Activated naive CD8-positive, alpha-beta T cell treated with anti-CD3 and anti-CD28 coated beads for 36 hours (primary cell): ENCODE measurements at regions not wholly inside any gene's neighbourhood (a gene's known extent, or its start where the extent isn't known, plus 50 kb on each side); places are given as distances from the start of the nearest gene placed in this dataset.

Source experiments
- DNase-seq: peaks from one replicate; pipeline ENCODE4 v3.0.0; 2021
- H3K27ac Mint-ChIP-seq: one replicate; pipeline ENCODE4 v1.8.0; 2022; ENCODE audit warnings: mild to moderate bottlenecking, moderate library complexity, mixed read lengths
- H3K27me3 Mint-ChIP-seq: one replicate; pipeline ENCODE4 v1.8.0; 2022; ENCODE audit warnings: mild to moderate bottlenecking, mixed read lengths
- H3K36me3 Mint-ChIP-seq: one replicate; pipeline ENCODE4 v1.8.0; 2021; ENCODE audit warnings: mild to moderate bottlenecking, mixed read lengths
- H3K4me1 Mint-ChIP-seq: one replicate; pipeline ENCODE4 v1.8.0; 2021; ENCODE audit warnings: mixed read lengths
- H3K4me3 Mint-ChIP-seq: one replicate; pipeline ENCODE4 v1.8.0; 2022; ENCODE audit warnings: mild to moderate bottlenecking, moderate library complexity, mixed read lengths
- H3K9me3 Mint-ChIP-seq: one replicate; pipeline ENCODE4 v1.8.0; 2022; ENCODE audit warnings: mixed read lengths

- no peaks in the 10 kb centered on the region for H3K4me1 Mint-ChIP-seq
- peaks cover 3% of the 10 kb centered on the region for H3K9me3 Mint-ChIP-seq
- H3K27ac Mint-ChIP-seq = no peak overlapping the region
- H3K27me3 Mint-ChIP-seq = peaks cover 5% of the 10 kb centered on the region
- H3K4me3 Mint-ChIP-seq = no peak overlapping the region
- no peak for DNase-seq
- no peaks in the 10 kb centered on the region for H3K36me3 Mint-ChIP-seq
Observed at GRCh38 chr7:108824840-108825580, 255.3 kb downstream of the DNAJB9 start.

DNA sequence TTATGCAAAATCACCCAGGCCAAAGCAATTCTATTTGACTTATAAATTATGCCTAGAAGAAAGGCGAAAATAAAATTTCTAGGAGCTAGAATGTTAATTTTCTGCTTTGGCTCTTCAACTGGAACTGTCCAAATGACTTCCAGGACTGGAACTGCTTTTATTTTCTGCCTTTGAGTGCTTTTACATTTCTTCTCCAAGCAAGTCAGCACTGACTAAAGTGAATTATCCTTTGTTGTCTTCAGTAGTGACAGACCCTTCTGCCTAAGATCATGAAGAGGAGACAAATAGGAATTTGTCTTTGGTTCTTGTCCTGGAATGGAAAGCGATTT lies 255.9 kb downstream of the DNAJB9 start:
- Mint-ChIP-seq H3K4me3 (no peak overlapping the region), H3K36me3 (no peaks in the 10 kb centered on the region), H3K27ac (no peak overlapping the region), H3K4me1 (no peaks in the 10 kb centered on the region), H3K27me3 (peaks cover 5% of the 10 kb centered on the region), H3K9me3 (peaks cover 3% of the 10 kb centered on the region)
- DNase-seq = no peak

- Mint-ChIP-seq H3K36me3 (no peaks in the 10 kb centered on the region), H3K4me3 (no peak overlapping the region), H3K4me1 (no peaks in the 10 kb centered on the region), H3K27ac (no peak overlapping the region), H3K27me3 (no peaks in the 10 kb centered on the region), H3K9me3 (peaks cover 10% of the 10 kb centered on the region)
- no peak for DNase-seq
Observed at GRCh38 chr7:108836256-108836655, 266.6 kb downstream of the DNAJB9 start.

DNA sequence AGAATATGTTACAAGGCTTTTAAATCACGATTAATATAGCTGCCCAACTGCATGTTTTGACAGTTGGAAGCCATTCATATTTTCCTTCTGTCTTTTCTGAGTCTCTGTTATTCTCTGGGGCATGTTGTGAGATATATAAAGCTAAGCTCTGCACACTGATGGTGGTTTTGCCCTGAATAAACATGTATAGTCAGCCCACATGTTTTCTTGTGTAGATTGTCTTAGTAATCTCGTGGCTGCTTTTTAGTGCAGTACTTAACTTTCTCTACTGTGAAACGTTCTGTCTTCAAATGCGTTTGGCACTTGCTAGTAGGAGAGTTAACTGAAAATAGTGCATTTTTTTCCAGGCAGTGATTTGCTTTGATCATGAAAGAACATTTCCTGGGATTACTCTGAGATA lies 268.5 kb downstream of the DNAJB9 start:
- no peaks in the 10 kb centered on the region for H3K4me1 Mint-ChIP-seq
- no peaks in the 10 kb centered on the region for H3K27me3 Mint-ChIP-seq
- H3K9me3 Mint-ChIP-seq = peaks cover 8% of the 10 kb centered on the region
- DNase-seq = no peak
- no peaks in the 10 kb centered on the region for H3K36me3 Mint-ChIP-seq
- H3K27ac Mint-ChIP-seq = no peak overlapping the region
- H3K4me3 Mint-ChIP-seq = no peak overlapping the region

DNA sequence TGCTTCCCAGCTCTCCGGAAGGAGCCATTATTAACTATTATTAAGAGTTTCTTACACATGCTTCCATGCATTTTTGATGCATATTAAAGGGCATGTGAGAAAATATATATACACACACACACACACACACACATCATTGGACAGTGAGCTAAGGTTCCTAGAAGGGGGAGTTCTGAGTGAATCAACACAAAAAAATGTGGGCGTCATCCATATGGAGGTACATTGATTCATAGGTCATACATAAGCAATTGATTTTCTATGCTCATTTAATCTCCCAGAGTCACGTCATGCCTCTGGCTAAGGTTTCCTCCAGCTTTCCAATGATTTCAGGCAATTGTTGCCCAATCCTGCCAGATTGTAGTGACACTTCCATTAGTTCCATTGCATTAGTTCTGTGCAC lies 269.4 kb downstream of the DNAJB9 start:
- DNase-seq = no peak
- Mint-ChIP-seq H3K4me1 (no peaks in the 10 kb centered on the region), H3K4me3 (no peak overlapping the region), H3K9me3 (peaks cover 5% of the 10 kb centered on the region), H3K36me3 (no peaks in the 10 kb centered on the region), H3K27me3 (no peaks in the 10 kb centered on the region), H3K27ac (no peak overlapping the region)

- no peaks in the 10 kb centered on the region for H3K4me1 Mint-ChIP-seq
- no peak overlapping the region for H3K4me3 Mint-ChIP-seq
- H3K27me3 Mint-ChIP-seq = no peaks in the 10 kb centered on the region
- no peak overlapping the region for H3K27ac Mint-ChIP-seq
- no peak for DNase-seq
- H3K36me3 Mint-ChIP-seq = no peaks in the 10 kb centered on the region
- no peaks in the 10 kb centered on the region for H3K9me3 Mint-ChIP-seq
Observed at GRCh38 chr7:108845951-108846350, 276.3 kb downstream of the DNAJB9 start.

DNA sequence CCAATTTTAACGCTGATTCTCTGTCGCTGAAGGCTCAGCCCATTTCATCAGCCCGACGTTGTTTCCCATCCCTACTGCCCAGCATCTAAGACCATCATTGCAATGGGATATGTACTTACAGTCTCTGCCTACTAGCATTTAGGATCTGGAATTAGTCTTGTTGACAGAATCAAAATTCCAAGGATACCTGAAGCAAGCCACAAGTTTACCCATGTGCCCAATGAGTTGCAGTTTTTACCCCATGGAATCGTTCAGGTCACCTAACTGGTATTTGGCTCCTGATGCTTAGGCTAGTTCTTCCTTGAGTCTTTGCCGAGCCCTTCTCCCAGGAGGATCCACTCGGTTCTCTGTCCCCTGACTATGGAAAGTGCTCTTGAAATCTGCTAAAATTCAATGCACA lies 276.8 kb downstream of the DNAJB9 start:
- Mint-ChIP-seq H3K4me1 (no peaks in the 10 kb centered on the region), H3K9me3 (no peaks in the 10 kb centered on the region), H3K27ac (no peak overlapping the region), H3K4me3 (no peak overlapping the region), H3K36me3 (no peaks in the 10 kb centered on the region), H3K27me3 (no peaks in the 10 kb centered on the region)
- no peak for DNase-seq

DNA sequence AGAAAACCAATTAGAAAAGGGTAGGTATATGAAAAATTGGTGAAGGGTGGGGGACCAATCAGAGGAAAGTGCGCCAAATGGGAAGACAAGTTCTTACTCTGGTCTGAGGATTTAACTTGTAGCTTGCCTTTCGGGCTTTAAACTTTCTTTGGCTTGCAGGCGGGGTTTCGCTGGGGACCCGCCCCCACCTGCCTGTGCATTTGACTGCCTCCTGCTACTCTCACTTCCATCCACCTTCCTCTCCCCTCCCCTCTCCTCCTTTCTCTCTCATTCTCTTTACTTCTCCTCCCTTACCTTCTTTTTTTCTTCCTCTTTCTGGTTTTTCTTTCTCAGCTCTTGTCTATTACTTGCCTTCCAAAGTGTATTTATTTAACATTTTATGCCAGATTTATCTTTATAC lies 278.8 kb downstream of the DNAJB9 start:
- no peaks in the 10 kb centered on the region for H3K9me3 Mint-ChIP-seq
- no peaks in the 10 kb centered on the region for H3K36me3 Mint-ChIP-seq
- DNase-seq = no peak
- no peak overlapping the region for H3K27ac Mint-ChIP-seq
- H3K4me1 Mint-ChIP-seq = no peaks in the 10 kb centered on the region
- no peaks in the 10 kb centered on the region for H3K27me3 Mint-ChIP-seq
- H3K4me3 Mint-ChIP-seq = no peak overlapping the region

GRCh38 chr7:108860615-108861014 lies 290.9 kb downstream of the DNAJB9 start:
- Mint-ChIP-seq H3K4me1 (no peaks in the 10 kb centered on the region), H3K9me3 (no peaks in the 10 kb centered on the region), H3K27me3 (peaks cover 6% of the 10 kb centered on the region), H3K27ac (no peak overlapping the region), H3K36me3 (no peaks in the 10 kb centered on the region), H3K4me3 (no peak overlapping the region)
- no peak for DNase-seq

DNA sequence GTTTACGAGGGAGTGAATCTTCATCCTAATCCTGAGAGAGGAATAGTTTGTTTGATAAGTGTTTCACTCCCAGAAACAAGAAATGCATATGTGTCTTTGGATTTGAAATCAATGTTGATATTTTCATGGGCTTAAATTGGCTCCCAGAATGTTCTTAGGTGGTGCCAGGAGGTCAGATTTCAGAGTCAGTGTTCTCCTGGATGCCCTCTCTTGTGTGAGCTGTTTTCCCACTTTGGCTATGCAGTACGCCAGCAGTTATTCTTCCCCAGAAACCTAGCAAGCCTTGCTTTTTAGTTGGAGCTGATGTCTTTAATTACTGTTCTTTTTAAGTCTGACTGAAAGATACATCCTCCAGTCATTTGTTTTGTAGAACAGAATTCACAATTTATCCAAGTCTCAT lies 291.4 kb downstream of the DNAJB9 start:
- no peaks in the 10 kb centered on the region for H3K4me1 Mint-ChIP-seq
- DNase-seq = no peak
- no peaks in the 10 kb centered on the region for H3K9me3 Mint-ChIP-seq
- no peak overlapping the region for H3K4me3 Mint-ChIP-seq
- H3K27me3 Mint-ChIP-seq = peaks cover 6% of the 10 kb centered on the region
- H3K36me3 Mint-ChIP-seq = no peaks in the 10 kb centered on the region
- H3K27ac Mint-ChIP-seq = no peak overlapping the region

- no peaks in the 10 kb centered on the region for H3K4me1 Mint-ChIP-seq
- H3K27me3 Mint-ChIP-seq = peaks cover 6% of the 10 kb centered on the region
- H3K27ac Mint-ChIP-seq = no peak overlapping the region
- H3K36me3 Mint-ChIP-seq = no peaks in the 10 kb centered on the region
- no peak overlapping the region for H3K4me3 Mint-ChIP-seq
- no peaks in the 10 kb centered on the region for H3K9me3 Mint-ChIP-seq
- DNase-seq = no peak
Observed at GRCh38 chr7:108863227-108863848, 293.7 kb downstream of the DNAJB9 start.

GRCh38 chr7:108869070-108869469 lies 299.4 kb downstream of the DNAJB9 start:
- DNase-seq = no peak
- Mint-ChIP-seq H3K27me3 (no peaks in the 10 kb centered on the region), H3K4me3 (no peak overlapping the region), H3K9me3 (no peaks in the 10 kb centered on the region), H3K4me1 (no peaks in the 10 kb centered on the region), H3K27ac (no peak overlapping the region), H3K36me3 (no peaks in the 10 kb centered on the region)

DNA sequence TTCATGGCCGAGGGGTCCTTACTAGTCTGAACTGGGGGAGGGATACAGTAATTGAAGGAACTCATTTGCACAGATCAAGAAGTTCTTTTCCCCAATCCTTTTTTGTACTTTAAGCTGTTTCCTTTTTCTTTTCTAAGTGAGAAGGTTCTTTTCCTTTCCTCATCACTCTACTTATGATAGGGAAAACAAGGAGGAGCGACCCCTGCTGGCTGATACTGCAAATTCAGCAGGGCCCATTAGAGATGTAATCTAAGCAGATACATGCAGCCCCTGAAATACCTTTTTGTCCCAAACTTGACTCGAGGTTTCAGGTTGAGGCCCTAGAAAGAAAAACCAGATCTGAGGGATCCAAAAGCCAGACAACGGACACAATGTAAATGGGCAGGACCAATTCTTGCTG lies 305.5 kb downstream of the DNAJB9 start:
- no peak for DNase-seq
- H3K27me3 Mint-ChIP-seq = peaks cover 6% of the 10 kb centered on the region
- no peak overlapping the region for H3K27ac Mint-ChIP-seq
- no peaks in the 10 kb centered on the region for H3K36me3 Mint-ChIP-seq
- H3K9me3 Mint-ChIP-seq = no peaks in the 10 kb centered on the region
- H3K4me3 Mint-ChIP-seq = no peak overlapping the region
- no peaks in the 10 kb centered on the region for H3K4me1 Mint-ChIP-seq

GRCh38 chr7:108890862-108891261 lies 321.2 kb downstream of the DNAJB9 start:
- no peaks in the 10 kb centered on the region for H3K36me3 Mint-ChIP-seq

DNA sequence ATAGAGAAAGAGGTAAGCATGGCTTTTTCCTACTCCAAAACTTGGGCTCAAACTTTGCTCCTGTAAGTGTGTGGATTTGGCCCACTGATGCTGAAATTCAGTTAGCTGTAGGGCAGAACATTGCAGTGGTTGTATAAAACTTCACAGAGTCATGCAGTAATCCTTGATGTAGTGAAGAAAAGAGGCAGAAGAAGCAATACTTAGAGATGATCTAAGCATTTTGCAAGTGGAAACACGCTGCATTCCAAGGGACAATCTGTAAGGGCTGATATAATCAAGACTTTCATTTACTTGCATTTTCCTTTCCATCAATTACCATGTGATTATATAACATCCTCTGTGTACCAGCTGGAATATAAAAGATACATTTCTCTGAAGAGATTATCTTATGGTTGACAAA lies 338.8 kb downstream of the DNAJB9 start:
- H3K4me3 Mint-ChIP-seq = no peak overlapping the region
- no peak for DNase-seq
- H3K36me3 Mint-ChIP-seq = no peaks in the 10 kb centered on the region
- no peaks in the 10 kb centered on the region for H3K4me1 Mint-ChIP-seq
- no peaks in the 10 kb centered on the region for H3K9me3 Mint-ChIP-seq
- no peaks in the 10 kb centered on the region for H3K27me3 Mint-ChIP-seq
- no peak overlapping the region for H3K27ac Mint-ChIP-seq

More at GRCh38 chr7:108890862-108891261, 321.2 kb downstream of the DNAJB9 start:
- DNase-seq = no peak
- no peaks in the 10 kb centered on the region for H3K27me3 Mint-ChIP-seq
- no peak overlapping the region for H3K4me3 Mint-ChIP-seq
- H3K27ac Mint-ChIP-seq = no peak overlapping the region
- no peaks in the 10 kb centered on the region for H3K4me1 Mint-ChIP-seq
- H3K9me3 Mint-ChIP-seq = peaks cover 7% of the 10 kb centered on the region

DNA sequence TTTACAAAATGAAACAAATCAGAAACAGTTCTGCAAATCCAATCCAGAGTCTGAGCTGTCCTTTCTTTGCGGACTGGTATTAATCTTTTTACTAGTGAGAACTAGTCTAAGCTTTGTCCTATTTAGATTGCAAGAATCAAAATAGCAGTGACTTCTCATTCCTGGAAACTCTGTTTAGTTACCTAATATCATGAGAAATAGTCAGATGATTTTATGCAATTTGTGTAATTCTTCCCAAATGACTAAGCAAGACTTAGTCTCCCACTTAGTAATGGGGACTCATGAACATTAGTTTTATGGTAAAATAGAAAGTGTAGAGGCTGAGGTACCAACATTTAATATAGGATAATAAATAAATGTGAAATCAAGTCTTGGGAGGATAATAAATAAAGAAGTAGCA lies 341.3 kb downstream of the DNAJB9 start:
- Mint-ChIP-seq H3K36me3 (no peaks in the 10 kb centered on the region), H3K9me3 (peaks cover 8% of the 10 kb centered on the region), H3K4me3 (no peak overlapping the region), H3K4me1 (no peaks in the 10 kb centered on the region), H3K27me3 (no peaks in the 10 kb centered on the region), H3K27ac (no peak overlapping the region)
- no peak for DNase-seq
